K562 (cell line): ENCODE measurements at regions not wholly inside any gene's neighbourhood (a gene's known extent, or its start where the extent isn't known, plus 50 kb on each side); places are given as distances from the start of the nearest gene placed in this dataset.

Experiments
- ATAC-seq: fragments of 200-7000 bp; cut with Tn5 transposase; 3 replicates; pipeline ENCODE4 v1.9.1; 2020; ENCODE audit warnings: moderate library complexity
- BruUV-seq: library from RNA; stranded (reverse); fragments of 400-500 nt; replicated peaks from 2 replicates; lab custom pipeline; 2021; lab: Mats Ljungman, UMichigan
- CTCF ChIA-PET: fragments of 300-600 bp; formaldehyde crosslinking; extraction: SDS; loops from one replicate; lab custom pipeline; 2021; ENCODE audit warnings: low intra/inter-chr PET ratio; lab: Yijun Ruan, JAX
- POLR2A ChIA-PET: fragments of 300-600, 350-650 bp; sonication (Branson Sonifier 250); formaldehyde crosslinking; extraction: SDS; loops from one replicate; lab custom pipeline; 2021; ENCODE audit warnings: antibody characterized with exemption, inconsistent platforms; lab: Yijun Ruan, JAX
- DNase-seq, 4 experiments: peaks; one replicate each; pipeline versions ENCODE4 v3.0.0 to v3.0.0-alpha.2; 2011 to 2018; ENCODE audit warnings: low spot score in 3 of 4, mixed read lengths in 3 of 4; ENCODE audit errors: extremely low read depth in 1 of 4
- FAIRE-seq: peaks from 2 replicates; lab custom pipeline; 2011; peaks lifted over from hg19 to GRCh38; lab: Jason Lieb, UNC
- H2AFZ ChIP-seq: 2 replicates; pipeline ENCODE4 v1.6.0; 2011; ENCODE audit warnings: low read depth, low read length, control low read depth, inconsistent platforms
- H3K27ac ChIP-seq: fragments of 200-600 bp; 3 replicates; pipeline ENCODE4 v1.8.0; 2011; ENCODE audit warnings: low read depth, mild to moderate bottlenecking, control low read depth, inconsistent platforms, low read length, moderate library complexity, mixed read lengths; ENCODE audit errors: extremely low read depth
- H3K27me3 ChIP-seq, 2 experiments: fragments of 300-600 bp in 1 of 2; 2 replicates in 1 of 2; 3 replicates in 1 of 2; pipeline versions ENCODE4 v1.6.0 to v1.8.0; 2011; ENCODE audit warnings: inconsistent platforms in 2 of 2, low read length in 2 of 2, mild to moderate bottlenecking in 1 of 2, mixed read lengths in 1 of 2, moderate library complexity in 1 of 2; ENCODE audit not compliant: control insufficient read depth in 2 of 2, insufficient read depth in 2 of 2
- H3K36me3 ChIP-seq: fragments of 300-600 bp; 3 replicates; pipeline ENCODE4 v1.8.0; 2011; ENCODE audit warnings: mild to moderate bottlenecking, low read length, inconsistent platforms; ENCODE audit not compliant: control insufficient read depth, insufficient read depth
- H3K4me1 ChIP-seq, 2 experiments: fragments of 200-600 bp in 1 of 2; replicated peaks in 1 of 2; 2 replicates in 1 of 2; 3 replicates in 1 of 2; pipeline versions ENCODE4 v1.5.1 to v1.8.0; 2011; ENCODE audit warnings: inconsistent platforms in 2 of 2, low read length in 2 of 2, mild to moderate bottlenecking in 1 of 2, mixed read lengths in 1 of 2, moderate library complexity in 1 of 2; ENCODE audit not compliant: control insufficient read depth in 2 of 2, insufficient read depth in 2 of 2
- H3K4me2 ChIP-seq: 2 replicates; pipeline ENCODE4 v1.6.1; 2011; ENCODE audit warnings: low read length, control low read depth, inconsistent platforms, mixed read lengths; ENCODE audit not compliant: insufficient read depth
- H3K4me3 ChIP-seq: fragments of 200-600 bp; sonication (generic), shearing (Covaris generic); 2 replicates; pipeline ENCODE4 v1.5.1; 2016; ENCODE audit warnings: control low read depth, inconsistent platforms
- H3K79me2 ChIP-seq: fragments of 200-600 bp; 3 replicates; pipeline ENCODE4 v1.8.0; 2011; ENCODE audit warnings: low read length, inconsistent platforms; ENCODE audit not compliant: control insufficient read depth, insufficient read depth
- H3K9ac ChIP-seq, 2 experiments: 2 replicates each; pipeline versions ENCODE4 v1.6.0 to v1.6.1; 2011; ENCODE audit warnings: low read depth in 2 of 2, low read length in 2 of 2, control low read depth in 1 of 2, inconsistent platforms in 1 of 2, mild to moderate bottlenecking in 1 of 2, mixed read lengths in 1 of 2; ENCODE audit not compliant: insufficient read depth in 1 of 2
- H3K9me1 ChIP-seq: one replicate; pipeline ENCODE4 v1.6.0; 2011; ENCODE audit warnings: inconsistent platforms, mild to moderate bottlenecking, low read length, moderate library complexity; ENCODE audit not compliant: control insufficient read depth, insufficient read depth
- H3K9me3 ChIP-seq: replicated peaks from 2 replicates; pipeline ENCODE4 v1.5.1; 2011; ENCODE audit warnings: low read depth, low read length, inconsistent platforms; ENCODE audit not compliant: control insufficient read depth, insufficient read depth
- H4K20me1 ChIP-seq: replicated peaks from 2 replicates; pipeline ENCODE4 v1.6.1; 2011; ENCODE audit warnings: low read length, inconsistent platforms, mixed read lengths; ENCODE audit not compliant: control insufficient read depth, insufficient read depth
- MCM2 ChIP-seq: fragments of 450-650 bp; IDR thresholded peaks from 2 replicates; pipeline ENCODE4 v1.6.1; 2017; ENCODE audit warnings: low read depth, mild to moderate bottlenecking
- ZNF41 ChIP-seq: fragments of 250-450 bp; sonication (Bioruptor Pico); conservative IDR thresholded peaks from 2 replicates; pipeline ENCODE4 v1.4.0; 2020; ENCODE audit warnings: mild to moderate bottlenecking
- WGBS: fragments of 100-300 bp; shearing (Covaris generic); methylation state at CpG from one replicate; pipeline ENCODE4 v1.1.6; 2016; ENCODE audit warnings: low coverage, mixed read lengths; ENCODE audit not compliant: insufficient coverage; ENCODE audit errors: missing lambda C conversion rate; 5-methylcytosine and 5-hydroxymethylcytosine counted together
- in situ Hi-C: fragments of 300-500 bp; cut with MboI; formaldehyde crosslinking; loops from 4 replicates; pipeline ENCODE4 v1.15.0; 2018; ENCODE audit warnings: inconsistent platforms, mixed read lengths
- intact Hi-C: fragments of 100-400 bp; cut with micrococcal nuclease; formaldehyde crosslinking; loops from 2 replicates; pipeline ENCODE4 v1.14.2; 2022
- TF ChIP-seq, protein P1 (sequence below): fragments of 450-650 bp; IDR thresholded peaks from 2 replicates; pipeline ENCODE4 v1.6.1; 2018; ENCODE audit not compliant: partially characterized antibody

DNA sequence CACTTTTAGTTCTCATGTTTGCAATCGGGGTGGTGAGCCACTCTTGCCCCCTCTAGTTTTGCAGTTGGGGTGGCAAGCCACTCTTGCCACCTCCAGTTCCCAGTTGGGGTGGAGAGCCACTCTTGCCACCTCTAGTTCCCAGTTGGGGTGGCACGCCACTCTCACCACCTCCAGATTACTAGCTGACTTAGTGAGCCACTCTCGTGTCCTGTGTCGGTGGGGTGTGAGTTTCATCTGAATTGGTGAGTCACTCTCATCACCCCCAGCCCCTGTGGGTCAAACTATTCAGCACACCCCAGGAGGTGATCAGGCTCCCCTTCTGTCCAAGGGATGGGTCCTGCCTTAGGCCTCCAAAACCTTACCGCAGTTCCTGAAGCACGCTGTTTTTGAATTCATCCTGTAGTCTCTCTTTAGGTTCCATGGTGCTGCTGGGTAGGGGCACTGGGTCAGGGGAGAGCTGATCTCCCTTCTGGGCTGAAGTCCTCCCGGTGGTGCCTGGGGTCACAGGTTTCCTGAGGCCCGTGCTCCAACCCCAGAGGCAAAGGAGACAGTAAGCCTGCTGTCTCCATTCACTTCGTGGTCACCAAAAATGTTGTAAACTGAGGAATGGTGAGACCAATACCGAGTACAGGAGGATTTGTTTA lies 224.2 kb upstream of the SYNCRIP start:
- intact Hi-C loops, result no loop called here
- Histone ChIP-seq H3K9ac (no peak overlapping the region; a peak in 1 of 4 replicates), H4K20me1 (no peaks in the 10 kb centered on the region), H2AFZ (peak overlapping the region; percentile 64; the same call in 1 of the 2 replicates), H3K36me3 (no peaks in the 10 kb centered on the region), H3K4me3 (no peak overlapping the region), H3K4me1 (no peaks in the 10 kb centered on the region), H3K4me2 (no peak overlapping the region), H3K9me1 (no peaks in the 10 kb centered on the region), H3K27ac (no peak overlapping the region), H3K79me2 (no peaks in the 10 kb centered on the region), H3K9me3 (no peaks in the 10 kb centered on the region), H3K27me3 (0 out of 5 replicates have a peak, but pooled peaks cover 0 to 4% of the 10 kb centered on the region in 2 experiments)
- ATAC-seq, result peak; percentile 18; the same call in 1 of the 3 replicates
- ChIA-PET CTCF (no interaction called here), POLR2A (interaction anchor here (0.6 kb wide), 1 partner anchor 524 kb away, joined by 3 read pairs; no protein-coding TSS in a partner anchor)
- no peak for DNase-seq
- FAIRE-seq, result no peak
- 2% methylated on average over 10 of the region's 10 CpGs for WGBS
- BruUV-seq, result no TSS peak
- in situ Hi-C loops, result no loop called here
- TF ChIP-seq ZNF41 (CRISPR knock-in tag) (no peak), MCM2 (no peak)
- TF ChIP-seq, protein P1, sequence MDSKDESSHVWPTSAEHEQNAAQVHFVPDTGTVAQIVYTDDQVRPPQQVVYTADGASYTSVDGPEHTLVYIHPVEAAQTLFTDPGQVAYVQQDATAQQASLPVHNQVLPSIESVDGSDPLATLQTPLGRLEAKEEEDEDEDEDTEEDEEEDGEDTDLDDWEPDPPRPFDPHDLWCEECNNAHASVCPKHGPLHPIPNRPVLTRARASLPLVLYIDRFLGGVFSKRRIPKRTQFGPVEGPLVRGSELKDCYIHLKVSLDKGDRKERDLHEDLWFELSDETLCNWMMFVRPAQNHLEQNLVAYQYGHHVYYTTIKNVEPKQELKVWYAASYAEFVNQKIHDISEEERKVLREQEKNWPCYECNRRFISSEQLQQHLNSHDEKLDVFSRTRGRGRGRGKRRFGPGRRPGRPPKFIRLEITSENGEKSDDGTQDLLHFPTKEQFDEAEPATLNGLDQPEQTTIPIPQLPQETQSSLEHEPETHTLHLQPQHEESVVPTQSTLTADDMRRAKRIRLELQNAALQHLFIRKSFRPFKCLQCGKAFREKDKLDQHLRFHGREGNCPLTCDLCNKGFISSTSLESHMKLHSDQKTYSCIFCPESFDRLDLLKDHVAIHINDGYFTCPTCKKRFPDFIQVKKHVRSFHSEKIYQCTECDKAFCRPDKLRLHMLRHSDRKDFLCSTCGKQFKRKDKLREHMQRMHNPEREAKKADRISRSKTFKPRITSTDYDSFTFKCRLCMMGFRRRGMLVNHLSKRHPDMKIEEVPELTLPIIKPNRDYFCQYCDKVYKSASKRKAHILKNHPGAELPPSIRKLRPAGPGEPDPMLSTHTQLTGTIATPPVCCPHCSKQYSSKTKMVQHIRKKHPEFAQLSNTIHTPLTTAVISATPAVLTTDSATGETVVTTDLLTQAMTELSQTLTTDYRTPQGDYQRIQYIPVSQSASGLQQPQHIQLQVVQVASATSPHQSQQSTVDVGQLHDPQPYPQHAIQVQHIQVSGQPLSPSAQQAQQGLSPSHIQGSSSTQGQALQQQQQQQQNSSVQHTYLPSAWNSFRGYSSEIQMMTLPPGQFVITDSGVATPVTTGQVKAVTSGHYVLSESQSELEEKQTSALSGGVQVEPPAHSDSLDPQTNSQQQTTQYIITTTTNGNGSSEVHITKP, result peak; percentile 62
